ENCODE measurements at regions not wholly inside any gene's neighbourhood (a gene's known extent, or its start where the extent isn't known, plus 50 kb on each side); places are given as distances from the start of the nearest gene placed in this dataset.
A peak's percentile ranks its signal among the peaks of the same experiment; 100 is the strongest.

DNA sequence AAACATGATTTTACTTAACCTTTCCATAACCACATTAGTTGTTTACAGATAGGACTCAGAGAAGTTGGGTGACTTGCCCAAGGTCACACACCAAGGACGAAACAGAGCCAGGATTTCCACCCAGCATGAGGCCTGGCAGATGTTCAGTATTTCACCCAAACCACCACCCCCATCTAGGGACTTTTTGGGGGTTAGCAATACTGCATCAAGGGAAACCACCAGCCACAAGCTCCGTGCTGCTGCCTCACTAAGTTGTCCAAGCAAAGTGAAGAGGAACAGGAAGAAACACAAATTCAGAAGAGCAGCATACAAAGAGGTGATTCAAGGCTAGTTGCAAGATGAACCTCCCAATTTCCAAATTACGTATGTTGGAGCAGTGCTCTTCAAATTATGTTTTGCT is 219.6 kb upstream of the RORB start:
- DNase-seq (peak in 18 of 35 experiments; percentile 0 to 67 (median 17)), ATAC-seq (replicated peaks in 1 of 4) (peak in 2 of 4 experiments; percentile 27 to 67)
- Mint-ChIP-seq H3K9me3 (peaks cover 0 to 9% (median 0%) of the 10 kb centered on the region in 3 donors), H3K36me3 (no peaks in the 10 kb centered on the region), H3K4me1 (no peaks in the 10 kb centered on the region), H3K27ac (no peak overlapping the region), H3K27me3 (no peaks in the 10 kb centered on the region), H3K4me3 (no peak overlapping the region)
- WGBS (ENCODE audit: insufficient coverage): 0% methylated on average over 1 of the region's 3 CpGs
- H3K27ac ChIP-seq (ENCODE audit: low read length): no peak overlapping the region
- no peak overlapping the region for H3K4me3 ChIP-seq (ENCODE audit: control insufficient read depth in 1 of 2, extremely low read depth in 1 of 2, low read length in 1 of 2)
- ChIA-PET POLR2A (interaction anchor here in 1 of 2 donors (0.6 kb wide), 1 partner anchor 32 kb away, joined by 3 read pairs; no protein-coding TSS in a partner anchor), CTCF (interaction anchor here in 1 of 2 donors (1.3 kb wide), 1 partner anchor 32 kb away, joined by 5 read pairs; no protein-coding TSS in a partner anchor)
- H3K27me3 ChIP-seq (replicated peaks in 1 of 2; ENCODE audit: control insufficient read depth in 2 of 2, extremely low read depth in 1 of 2, insufficient read depth in 2 of 2, low read length in 1 of 2): no peaks in the 10 kb centered on the region
- peaks cover 7 to 13% of the 10 kb centered on the region in 2 experiments for H3K4me1 ChIP-seq (ENCODE audit: control insufficient read depth in 1 of 2, extremely low read depth in 1 of 2, insufficient read depth in 2 of 2, low read length in 2 of 2)
- no peaks in the 10 kb centered on the region for H3K36me3 ChIP-seq (ENCODE audit: control insufficient read depth in 2 of 2, extremely low read depth in 1 of 2, insufficient read depth in 1 of 2, low read length in 1 of 2)
- no peaks in the 10 kb centered on the region for H3K9me3 ChIP-seq

DNA sequence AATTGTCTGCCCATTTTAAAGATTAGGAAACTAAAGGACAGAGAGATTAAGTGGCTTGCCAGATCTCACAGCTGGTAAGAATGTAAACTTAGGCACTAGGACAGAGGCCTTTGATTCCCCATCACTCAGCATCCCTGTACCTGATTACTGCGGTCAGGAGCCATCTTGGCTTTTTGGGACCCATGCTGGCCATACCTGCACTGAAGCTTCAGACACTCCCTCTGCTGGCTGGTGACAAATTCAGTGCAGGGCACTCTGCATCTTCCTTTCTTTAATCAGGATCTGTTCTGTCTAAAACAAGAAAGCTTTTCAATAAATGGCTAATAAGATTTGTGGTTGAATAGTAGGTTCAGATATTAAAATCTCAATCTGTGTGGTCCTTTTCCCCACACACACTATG is 215.5 kb upstream of the RORB start:
- Mint-ChIP-seq H3K27ac (no peak overlapping the region), H3K27me3 (no peaks in the 10 kb centered on the region), H3K4me3 (no peak overlapping the region), H3K36me3 (no peaks in the 10 kb centered on the region), H3K9me3 (peaks cover 0 to 12% (median under 1%) of the 10 kb centered on the region in 3 donors), H3K4me1 (no peaks in the 10 kb centered on the region)
- ChIA-PET POLR2A (no interaction called here), CTCF (no interaction called here)
- Histone ChIP-seq H3K27ac (ENCODE audit: low read length) (no peak overlapping the region), H3K9me3 (no peaks in the 10 kb centered on the region), H3K4me3 (ENCODE audit: control insufficient read depth in 1 of 2, extremely low read depth in 1 of 2, low read length in 1 of 2) (no peak overlapping the region), H3K36me3 (ENCODE audit: control insufficient read depth in 2 of 2, extremely low read depth in 1 of 2, insufficient read depth in 1 of 2, low read length in 1 of 2) (no peaks in the 10 kb centered on the region), H3K4me1 (ENCODE audit: control insufficient read depth in 1 of 2, extremely low read depth in 1 of 2, insufficient read depth in 2 of 2, low read length in 2 of 2) (peaks cover 7 to 14% of the 10 kb centered on the region in 2 experiments), H3K27me3 (replicated peaks in 1 of 2; ENCODE audit: control insufficient read depth in 2 of 2, extremely low read depth in 1 of 2, insufficient read depth in 2 of 2, low read length in 1 of 2) (no peaks in the 10 kb centered on the region)
- DNase-seq (peak in 1 of 35 experiments; percentile 12), ATAC-seq (replicated peaks in 1 of 4) (no peak)
- 86% methylated on average over 1 of the region's 1 CpG for WGBS (ENCODE audit: insufficient coverage)

DNA sequence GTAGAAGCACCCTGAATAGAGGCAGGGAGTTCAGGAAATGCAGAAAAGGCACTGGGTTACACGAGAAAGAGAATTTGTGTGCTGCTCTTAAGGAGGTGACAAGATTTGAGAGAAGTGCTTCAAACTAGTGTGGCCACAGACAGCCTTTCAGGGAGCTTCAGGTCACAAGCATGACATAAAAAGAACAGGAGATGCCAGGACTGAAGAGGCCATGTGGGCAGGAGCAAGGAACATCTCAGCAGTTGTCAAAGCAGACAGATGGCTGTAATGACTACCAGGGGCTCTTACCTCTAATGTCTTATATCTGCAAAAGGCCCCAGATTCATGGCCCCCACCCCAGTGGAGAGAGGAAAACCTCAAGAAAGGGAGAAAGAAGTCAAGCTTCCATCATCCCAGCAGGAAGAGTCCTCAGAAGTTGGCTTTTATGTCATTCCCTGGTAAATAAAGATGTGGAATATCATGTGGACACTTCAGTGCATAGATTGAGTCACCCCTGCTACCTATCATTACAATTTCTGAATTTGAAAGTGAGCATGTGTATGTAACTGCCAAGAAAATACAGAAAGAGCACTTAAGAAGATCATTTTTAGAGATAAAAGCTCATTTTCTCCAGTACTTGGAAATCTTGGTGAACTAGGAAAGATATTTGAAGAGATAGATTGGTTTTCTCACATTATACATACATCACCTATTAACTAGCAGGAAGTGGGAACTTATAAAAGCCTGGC is 214.4 kb upstream of the RORB start:
- Histone ChIP-seq H3K4me1 (ENCODE audit: control insufficient read depth in 1 of 2, extremely low read depth in 1 of 2, insufficient read depth in 2 of 2, low read length in 2 of 2) (peaks cover under 1 to 4% of the 10 kb centered on the region in 2 experiments), H3K27me3 (replicated peaks in 1 of 2; ENCODE audit: control insufficient read depth in 2 of 2, extremely low read depth in 1 of 2, insufficient read depth in 2 of 2, low read length in 1 of 2) (no peaks in the 10 kb centered on the region), H3K4me3 (ENCODE audit: control insufficient read depth in 1 of 2, extremely low read depth in 1 of 2, low read length in 1 of 2) (no peak overlapping the region), H3K27ac (ENCODE audit: low read length) (peak overlapping the region; percentile 14), H3K9me3 (no peaks in the 10 kb centered on the region), H3K36me3 (ENCODE audit: control insufficient read depth in 2 of 2, extremely low read depth in 1 of 2, insufficient read depth in 1 of 2, low read length in 1 of 2) (no peaks in the 10 kb centered on the region)
- DNase-seq (no peak), ATAC-seq (replicated peaks in 1 of 4) (no peak)
- H3K4me1 Mint-ChIP-seq: no peaks in the 10 kb centered on the region
- 0% methylated on average over 1 of the region's 1 CpG for WGBS (ENCODE audit: insufficient coverage)
- no peaks in the 10 kb centered on the region for H3K27me3 Mint-ChIP-seq
- peaks cover 0 to 12% (median 10%) of the 10 kb centered on the region in 3 donors for H3K9me3 Mint-ChIP-seq
- POLR2A ChIA-PET: no interaction called here
- H3K36me3 Mint-ChIP-seq: no peaks in the 10 kb centered on the region
- H3K27ac Mint-ChIP-seq: no peak overlapping the region
- no peak overlapping the region for H3K4me3 Mint-ChIP-seq
- CTCF ChIA-PET: no interaction called here

DNA sequence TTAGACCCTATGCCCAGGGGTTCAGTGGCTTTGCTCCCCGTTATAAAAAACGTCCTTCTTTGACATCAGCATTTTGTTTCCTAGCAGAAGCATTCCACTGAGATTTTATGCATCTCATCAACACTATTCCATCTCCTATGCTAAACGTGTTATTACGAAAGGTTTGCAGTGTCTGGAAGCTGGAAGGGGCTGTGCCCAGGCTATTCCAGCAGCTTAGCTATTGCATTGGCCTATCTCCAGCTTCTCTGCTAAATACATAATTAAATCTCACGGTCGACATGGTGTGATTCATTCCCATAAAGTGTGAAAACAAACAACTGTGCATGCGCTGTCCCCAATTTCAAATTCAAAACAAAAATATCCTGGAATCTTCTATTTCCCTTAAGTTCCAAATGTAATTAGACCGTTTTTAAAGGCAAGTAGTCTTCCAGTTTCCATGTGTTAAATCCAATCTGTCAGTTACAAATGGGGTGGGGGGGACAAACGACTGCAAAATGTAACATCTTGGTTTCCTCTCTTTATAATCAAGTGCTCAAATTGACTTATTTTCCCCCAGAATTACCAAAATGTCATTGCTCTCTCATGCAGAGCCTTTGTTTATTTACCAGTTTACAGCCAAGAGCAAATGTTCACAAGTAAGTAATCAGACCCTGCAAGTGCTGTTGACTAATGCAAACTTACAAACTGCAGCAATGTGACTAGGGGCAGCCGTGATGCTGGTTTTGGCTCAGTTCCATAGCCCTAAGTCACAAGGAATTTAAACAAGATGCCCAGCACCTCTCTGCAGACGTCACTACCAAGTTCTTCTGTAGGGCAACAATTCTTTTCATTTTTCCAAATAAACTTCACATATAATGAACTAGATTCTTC is 212.3 kb upstream of the RORB start:
- Mint-ChIP-seq H3K4me1 (no peaks in the 10 kb centered on the region), H3K27me3 (no peaks in the 10 kb centered on the region), H3K4me3 (no peak overlapping the region), H3K27ac (no peak overlapping the region), H3K36me3 (no peaks in the 10 kb centered on the region), H3K9me3 (peaks cover 0 to 10% (median 4%) of the 10 kb centered on the region in 3 donors)
- DNase-seq (no peak), ATAC-seq (replicated peaks in 1 of 4) (no peak)
- no peaks in the 10 kb centered on the region for H3K27me3 ChIP-seq (replicated peaks in 1 of 2; ENCODE audit: control insufficient read depth in 2 of 2, extremely low read depth in 1 of 2, insufficient read depth in 2 of 2, low read length in 1 of 2)
- H3K4me3 ChIP-seq (ENCODE audit: control insufficient read depth in 1 of 2, extremely low read depth in 1 of 2, low read length in 1 of 2): no peak overlapping the region
- no peaks in the 10 kb centered on the region for H3K9me3 ChIP-seq
- H3K4me1 ChIP-seq (ENCODE audit: control insufficient read depth in 1 of 2, extremely low read depth in 1 of 2, insufficient read depth in 2 of 2, low read length in 2 of 2): peaks cover 0 to 2% of the 10 kb centered on the region in 2 experiments
- ChIA-PET POLR2A (no interaction called here), CTCF (no interaction called here)
- 89% methylated on average over 3 of the region's 11 CpGs for WGBS (ENCODE audit: insufficient coverage)
- no peaks in the 10 kb centered on the region for H3K36me3 ChIP-seq (ENCODE audit: control insufficient read depth in 2 of 2, extremely low read depth in 1 of 2, insufficient read depth in 1 of 2, low read length in 1 of 2)
- no peak overlapping the region for H3K27ac ChIP-seq (ENCODE audit: low read length)

DNA sequence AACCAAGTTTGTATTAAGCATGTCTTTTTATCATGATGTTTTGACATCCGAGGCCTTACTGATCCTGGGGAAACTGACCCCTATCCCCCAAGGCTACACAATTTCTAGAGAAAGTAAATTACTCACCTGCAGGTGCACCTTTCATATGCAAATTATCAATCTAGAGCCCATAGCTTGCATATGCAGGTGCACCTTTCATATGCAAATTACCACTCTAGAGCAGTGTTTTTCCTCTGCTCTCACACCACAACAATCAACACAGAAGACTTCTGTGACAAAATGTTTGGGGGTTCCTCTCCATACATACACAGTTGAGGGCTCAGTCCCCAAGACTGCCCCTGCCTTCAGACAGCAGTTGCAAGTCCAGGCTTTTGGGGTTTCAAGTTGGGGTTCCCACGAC is 203.7 kb upstream of the RORB start:
- ATAC-seq (replicated peaks in 1 of 4) (no peak), DNase-seq (no peak)
- WGBS (ENCODE audit: insufficient coverage): 86% methylated on average over 1 of the region's 2 CpGs
- peaks cover 0 to 5% of the 10 kb centered on the region in 2 donors for H3K27me3 Mint-ChIP-seq
- Histone ChIP-seq H3K27me3 (replicated peaks in 1 of 2; ENCODE audit: control insufficient read depth in 2 of 2, extremely low read depth in 1 of 2, insufficient read depth in 2 of 2, low read length in 1 of 2) (no peaks in the 10 kb centered on the region), H3K27ac (ENCODE audit: low read length) (no peak overlapping the region), H3K9me3 (no peaks in the 10 kb centered on the region), H3K4me1 (ENCODE audit: control insufficient read depth in 1 of 2, extremely low read depth in 1 of 2, insufficient read depth in 2 of 2, low read length in 2 of 2) (no peaks in the 10 kb centered on the region), H3K4me3 (ENCODE audit: control insufficient read depth in 1 of 2, extremely low read depth in 1 of 2, low read length in 1 of 2) (no peak overlapping the region), H3K36me3 (ENCODE audit: control insufficient read depth in 2 of 2, extremely low read depth in 1 of 2, insufficient read depth in 1 of 2, low read length in 1 of 2) (no peaks in the 10 kb centered on the region)
- no peak overlapping the region for H3K4me3 Mint-ChIP-seq
- H3K9me3 Mint-ChIP-seq: peaks cover 0 to 8% (median 0%) of the 10 kb centered on the region in 3 donors
- ChIA-PET POLR2A (no interaction called here), CTCF (no interaction called here)
- H3K27ac Mint-ChIP-seq: no peak overlapping the region
- H3K36me3 Mint-ChIP-seq: no peaks in the 10 kb centered on the region
- H3K4me1 Mint-ChIP-seq: no peaks in the 10 kb centered on the region

DNA sequence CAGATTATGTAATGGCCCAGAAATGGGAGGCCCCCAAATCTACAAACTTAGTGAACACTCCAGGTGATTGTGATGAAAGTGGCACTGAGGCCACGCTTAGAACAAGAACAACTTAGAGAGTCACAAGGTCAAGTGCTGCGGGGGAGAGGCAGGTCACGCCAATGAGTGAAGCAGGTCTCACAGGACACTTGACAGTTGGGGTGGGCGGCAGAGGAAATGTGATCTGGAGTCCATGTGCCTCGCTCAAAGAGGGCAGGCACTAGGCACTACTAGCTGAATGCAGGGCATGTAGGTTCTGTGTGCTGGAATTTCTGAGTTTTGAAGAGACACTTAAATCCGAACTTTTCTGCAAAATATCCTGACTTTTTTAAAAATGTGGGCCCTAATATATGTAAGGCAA is 193.2 kb upstream of the RORB start:
- Mint-ChIP-seq H3K4me1 (no peaks in the 10 kb centered on the region), H3K4me3 (no peak overlapping the region), H3K27me3 (no peaks in the 10 kb centered on the region), H3K36me3 (no peaks in the 10 kb centered on the region), H3K9me3 (peaks cover 0 to 12% (median 3%) of the 10 kb centered on the region in 3 donors), H3K27ac (no peak overlapping the region)
- POLR2A ChIA-PET: no interaction called here
- no peak overlapping the region for H3K4me3 ChIP-seq (ENCODE audit: control insufficient read depth in 1 of 2, extremely low read depth in 1 of 2, low read length in 1 of 2)
- no peak overlapping the region for H3K27ac ChIP-seq (ENCODE audit: low read length)
- no peaks in the 10 kb centered on the region for H3K4me1 ChIP-seq (ENCODE audit: control insufficient read depth in 1 of 2, extremely low read depth in 1 of 2, insufficient read depth in 2 of 2, low read length in 2 of 2)
- CTCF ChIA-PET: no interaction called here
- no peaks in the 10 kb centered on the region for H3K36me3 ChIP-seq (ENCODE audit: control insufficient read depth in 2 of 2, extremely low read depth in 1 of 2, insufficient read depth in 1 of 2, low read length in 1 of 2)
- DNase-seq (no peak), ATAC-seq (replicated peaks in 1 of 4) (no peak)
- 96% methylated on average over 6 of the region's 6 CpGs for WGBS (ENCODE audit: insufficient coverage)
- H3K9me3 ChIP-seq: no peaks in the 10 kb centered on the region
- no peaks in the 10 kb centered on the region for H3K27me3 ChIP-seq (replicated peaks in 1 of 2; ENCODE audit: control insufficient read depth in 2 of 2, extremely low read depth in 1 of 2, insufficient read depth in 2 of 2, low read length in 1 of 2)

Measured in T-cell (primary cell).